ENCODE measurements at regions not wholly inside any gene's neighbourhood (a gene's known extent, or its start where the extent isn't known, plus 50 kb on each side); places are given as distances from the start of the nearest gene placed in this dataset.
"Not testable (repeated sequence)": the region's sequence is repeated elsewhere in the genome, so short reads cannot be mapped to it uniquely, and the experiment has no call there.

- no peak for DNase-seq (ENCODE audit: low read depth, low spot score)
Measured at GRCh38 chr1:95893921-95894320, 659.9 kb downstream of the RWDD3 start.

DNA sequence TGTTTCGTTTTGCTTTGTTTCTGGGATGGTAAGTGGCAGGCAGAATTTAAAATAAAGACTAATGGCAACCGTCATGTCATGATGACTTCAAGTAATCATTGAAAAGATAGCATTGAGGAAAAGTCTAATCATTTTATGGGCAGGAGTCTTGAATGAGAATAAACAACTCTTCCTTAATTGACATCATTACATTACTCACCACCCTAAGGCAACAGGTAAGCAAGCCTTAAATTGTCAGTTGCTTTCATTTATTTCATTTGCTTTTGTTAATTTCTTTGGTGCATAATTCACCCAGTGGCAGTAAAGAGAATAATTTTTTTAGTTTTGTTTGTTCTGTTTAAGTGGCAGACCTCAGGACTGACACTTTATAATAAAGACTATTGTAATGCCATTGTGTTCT lies 669.0 kb downstream of the RWDD3 start:
- DNase-seq (ENCODE audit: low read depth, low spot score) = no peak

DNA sequence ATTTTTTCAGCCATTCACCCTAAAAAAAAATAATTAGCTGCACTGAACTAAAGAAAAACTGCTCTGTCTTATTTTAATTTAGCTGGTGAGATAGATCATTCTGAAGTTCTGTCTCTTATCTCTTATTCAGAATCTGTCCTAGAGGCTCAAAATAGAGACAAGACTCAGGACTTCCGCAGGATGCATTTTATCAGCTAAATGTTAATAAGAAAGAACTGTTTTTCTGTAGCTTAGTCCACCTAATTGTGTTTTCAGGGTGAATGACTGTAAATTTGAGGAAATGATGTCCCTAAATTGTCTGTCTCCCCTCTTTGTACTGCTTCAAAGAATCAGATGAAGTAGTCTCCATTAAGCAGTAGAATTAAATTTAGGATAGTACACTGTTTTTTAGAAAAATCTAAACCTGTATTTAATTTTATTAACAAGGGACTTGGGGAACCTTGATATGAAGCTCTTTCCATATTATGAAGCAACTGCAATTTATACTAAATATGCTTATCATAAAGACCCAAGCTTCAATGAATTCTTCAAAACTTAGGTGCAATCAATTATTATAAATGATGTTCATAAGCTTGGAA lies 671.9 kb downstream of the RWDD3 start:
- no peak for DNase-seq (ENCODE audit: low read depth, low spot score)

GRCh38 chr1:95911739-95912138 lies 677.7 kb downstream of the RWDD3 start:
- not testable (repeated sequence) for DNase-seq (ENCODE audit: low read depth, low spot score)

- DNase-seq (ENCODE audit: low read depth, low spot score) = no peak
Measured at GRCh38 chr1:95916616-95917015, 682.6 kb downstream of the RWDD3 start.

GRCh38 chr1:95924684-95925083 lies 690.7 kb downstream of the RWDD3 start:
- no peak for DNase-seq (ENCODE audit: low read depth, low spot score)

GRCh38 chr1:95926331-95926730 lies 692.3 kb downstream of the RWDD3 start:
- DNase-seq (ENCODE audit: low read depth, low spot score) = no peak

GRCh38 chr1:95927061-95927460 lies 693.1 kb downstream of the RWDD3 start:
- no peak for DNase-seq (ENCODE audit: low read depth, low spot score)

- no peak for DNase-seq (ENCODE audit: low read depth, low spot score)
Measured at GRCh38 chr1:95935719-95936118, 701.7 kb downstream of the RWDD3 start.

GRCh38 chr1:95941121-95941798 lies 707.2 kb downstream of the RWDD3 start:
- no peak for DNase-seq (ENCODE audit: low read depth, low spot score)

GRCh38 chr1:95948023-95948422 lies 714.0 kb downstream of the RWDD3 start:
- no peak for DNase-seq (ENCODE audit: low read depth, low spot score)

GRCh38 chr1:95951371-95952102 lies 717.5 kb downstream of the RWDD3 start:
- DNase-seq (ENCODE audit: low read depth, low spot score) = no peak

GRCh38 chr1:95953015-95953414 lies 719.0 kb downstream of the RWDD3 start:
- no peak for DNase-seq (ENCODE audit: low read depth, low spot score)

DNA sequence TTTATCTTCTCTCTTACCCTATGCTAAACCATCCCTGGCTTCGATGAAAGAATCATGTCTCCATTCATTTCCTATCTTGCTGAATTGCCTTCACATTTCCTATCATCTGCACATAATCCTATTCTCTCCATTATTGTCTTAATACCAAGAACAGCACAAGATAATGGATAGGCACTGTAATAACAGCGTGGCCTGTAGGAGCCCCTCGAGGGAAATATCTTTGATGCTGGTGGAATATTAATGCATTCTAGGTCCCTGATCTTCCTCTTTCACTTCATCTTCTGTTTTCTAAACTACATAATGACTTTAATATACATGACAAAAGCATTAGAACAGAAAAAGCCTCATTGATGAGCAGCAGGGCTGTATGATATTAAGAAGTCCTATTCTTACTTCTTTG lies 720.6 kb downstream of the RWDD3 start:
- DNase-seq (ENCODE audit: low read depth, low spot score) = no peak

DNA sequence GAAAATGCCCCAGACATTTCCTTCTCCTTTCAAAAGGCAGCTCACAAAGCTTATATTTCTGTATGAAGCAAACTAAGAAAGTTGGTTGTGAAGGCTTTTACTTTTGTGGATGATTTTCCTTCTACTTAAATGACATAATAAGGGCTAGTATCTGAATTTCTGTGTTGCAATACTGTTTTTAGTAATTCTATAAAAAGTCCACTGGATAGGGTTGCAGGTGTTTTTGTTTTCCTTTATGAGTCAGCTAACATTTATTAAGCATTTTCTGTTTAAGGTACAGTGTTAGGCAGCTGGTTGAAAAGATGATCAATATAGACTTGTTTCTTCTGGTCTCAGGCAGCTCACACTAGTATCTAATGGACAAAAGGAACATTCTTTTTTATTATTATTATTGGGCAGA lies 722.2 kb downstream of the RWDD3 start:
- DNase-seq (ENCODE audit: low read depth, low spot score) = no peak

DNA sequence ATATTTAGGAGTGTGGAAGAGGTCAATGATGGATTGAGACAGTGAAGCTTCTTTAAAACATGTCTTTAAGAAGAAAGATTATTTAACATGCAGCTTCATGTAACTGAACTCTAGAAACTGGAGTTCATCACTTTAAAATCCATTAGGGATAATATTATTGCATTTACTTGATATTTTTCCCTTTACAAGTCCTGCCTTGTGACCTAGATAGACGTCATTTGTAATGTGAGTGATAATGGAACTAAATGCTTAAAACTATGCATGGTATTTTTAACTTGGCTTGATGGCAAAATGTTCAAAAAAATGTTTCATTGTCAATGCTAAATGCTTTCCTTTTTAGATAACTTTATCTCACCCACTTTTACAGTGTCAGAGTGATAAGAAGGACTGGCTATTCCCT lies 723.7 kb downstream of the RWDD3 start:
- no peak for DNase-seq (ENCODE audit: low read depth, low spot score)

DNA sequence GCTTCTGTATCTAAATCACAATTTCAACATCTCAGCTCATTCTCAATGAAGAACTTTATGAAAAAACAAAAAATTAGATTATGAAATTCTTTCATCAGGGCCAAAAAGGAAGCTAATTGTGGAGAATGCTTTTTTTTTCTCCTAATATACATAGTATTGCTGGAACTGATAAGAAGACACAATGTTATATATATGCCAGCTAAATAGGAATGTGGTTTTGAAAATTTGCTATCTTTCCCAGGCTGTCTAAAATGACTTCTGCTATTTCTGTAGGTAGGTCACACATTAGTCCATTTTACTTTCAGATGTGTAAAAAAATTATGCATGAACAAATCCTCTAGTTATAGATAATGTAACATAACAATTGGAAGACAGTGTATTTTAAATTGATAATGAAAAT lies 732.9 kb downstream of the RWDD3 start:
- no peak for DNase-seq (ENCODE audit: low read depth, low spot score)

GRCh38 chr1:95974586-95974985 lies 740.6 kb downstream of the RWDD3 start:
- DNase-seq (ENCODE audit: low read depth, low spot score) = no peak

- no peak for DNase-seq (ENCODE audit: low read depth, low spot score)
Measured at GRCh38 chr1:95982711-95983110, 738.9 kb upstream of the PTBP2 start.

DNA sequence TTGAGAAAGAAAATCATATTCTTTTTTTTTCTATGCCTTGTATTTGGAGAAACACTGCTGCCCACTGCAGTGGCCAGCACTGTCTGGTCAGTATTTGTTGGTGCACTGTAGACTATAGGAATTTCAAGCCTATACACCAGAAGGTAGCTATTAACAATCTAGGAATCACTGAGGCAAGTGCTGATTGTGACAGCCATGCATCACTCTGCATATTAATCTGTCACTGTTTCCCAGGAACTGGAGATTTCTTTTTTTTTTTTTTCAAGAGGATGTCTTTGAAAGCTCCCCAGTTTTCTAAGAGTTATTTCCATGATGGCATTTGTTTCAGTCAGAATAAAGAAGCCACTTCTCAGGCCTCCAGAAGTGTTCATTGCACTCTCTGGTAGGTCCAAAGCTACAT lies 737.8 kb upstream of the PTBP2 start:
- DNase-seq (ENCODE audit: low read depth, low spot score) = no peak

GRCh38 chr1:95984798-95985374 lies 736.7 kb upstream of the PTBP2 start:
- DNase-seq (ENCODE audit: low read depth, low spot score) = no peak

GRCh38 chr1:95990033-95990432 lies 731.6 kb upstream of the PTBP2 start:
- no peak for DNase-seq (ENCODE audit: low read depth, low spot score)

Measured in smooth muscle cell of the brain vasculature (primary cell).